ENCODE measurements at regions not wholly inside any gene's neighbourhood (a gene's known extent, or its start where the extent isn't known, plus 50 kb on each side); places are given as distances from the start of the nearest gene placed in this dataset.

DNA sequence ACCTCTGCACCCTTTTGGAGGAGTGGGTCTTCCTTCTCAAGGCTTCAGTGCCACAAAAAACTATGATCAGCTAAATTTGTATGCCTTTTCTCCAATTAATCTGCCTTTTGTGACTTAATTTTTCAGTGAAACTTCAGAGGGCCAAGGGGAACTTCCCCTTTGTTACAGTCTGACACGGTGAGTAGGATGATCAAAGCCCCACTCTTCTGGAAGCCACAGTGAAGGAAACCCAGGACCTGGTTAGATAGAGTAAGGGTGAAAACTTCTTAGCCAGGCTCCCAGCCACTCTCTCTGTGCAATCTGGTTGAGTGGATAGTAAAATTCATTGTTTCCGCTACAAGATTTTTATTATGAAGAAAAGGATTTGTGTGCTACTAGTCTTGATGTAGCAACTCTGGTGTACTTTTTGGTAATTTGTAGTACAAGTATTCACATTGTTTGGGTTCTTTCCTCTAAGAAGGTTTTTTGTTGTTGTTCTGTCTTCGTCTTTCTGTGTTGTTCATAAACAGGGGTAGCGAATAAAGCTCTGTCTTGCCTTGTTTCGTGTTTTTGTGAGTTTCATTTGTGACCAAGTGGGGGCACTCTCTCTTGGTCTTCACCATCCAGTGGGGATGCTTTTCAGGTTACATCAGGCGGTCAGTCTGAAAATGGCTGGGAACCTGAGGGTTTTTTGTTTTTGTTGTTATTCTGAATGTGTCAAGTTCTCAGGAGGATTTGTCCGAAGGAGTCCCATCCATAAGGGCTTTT, 268.5 kb upstream of the NPSR1 start:
- no peak for DNase-seq (ENCODE audit: low read depth in 2 of 2)
- TF ChIP-seq CTCF (IDR thresholded peaks at IDR 0.05; ENCODE audit: low read depth, low read length), result no peak
- no peak overlapping the region for H3K4me3 ChIP-seq (replicated peaks in 1 of 2; ENCODE audit: low read depth in 2 of 2, low read length in 2 of 2)

DNA sequence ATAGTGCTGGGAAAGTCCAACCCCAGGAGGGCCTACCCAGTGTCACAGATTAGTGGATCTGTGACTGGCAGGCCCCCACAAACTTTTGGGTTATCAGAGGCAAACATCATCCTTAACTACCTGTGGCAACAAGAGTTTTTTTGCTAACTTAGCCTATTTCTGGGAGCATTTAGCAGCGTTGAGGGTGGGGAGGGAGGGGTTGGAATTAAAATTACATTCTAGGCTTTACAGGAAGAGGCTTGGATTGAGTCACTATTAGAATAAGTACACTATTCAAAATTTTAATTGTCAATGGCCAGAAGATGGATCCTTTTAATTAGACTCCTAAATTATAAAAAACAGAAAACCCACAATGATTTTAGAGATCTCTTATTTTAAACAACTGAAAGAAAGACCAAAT, 267.9 kb upstream of the NPSR1 start:
- H3K4me3 ChIP-seq (replicated peaks in 1 of 2; ENCODE audit: low read depth in 2 of 2, low read length in 2 of 2), result no peak overlapping the region
- DNase-seq (ENCODE audit: low read depth in 2 of 2), result no peak
- TF ChIP-seq CTCF (IDR thresholded peaks at IDR 0.05; ENCODE audit: low read depth, low read length), result no peak

GRCh38 chr7:34392972-34393371, 265.0 kb upstream of the NPSR1 start:
- H3K4me3 ChIP-seq (replicated peaks in 1 of 2; ENCODE audit: low read depth in 2 of 2, low read length in 2 of 2), result no peak overlapping the region
- DNase-seq (ENCODE audit: low read depth in 2 of 2), result no peak
- TF ChIP-seq CTCF (IDR thresholded peaks at IDR 0.05; ENCODE audit: low read depth, low read length), result no peak

- H3K4me3 ChIP-seq (replicated peaks in 1 of 2; ENCODE audit: low read depth in 2 of 2, low read length in 2 of 2), result no peak overlapping the region
- no peak for DNase-seq (ENCODE audit: low read depth in 2 of 2)
- TF ChIP-seq CTCF (IDR thresholded peaks at IDR 0.05; ENCODE audit: low read depth, low read length), result no peak
These were observed 261.5 kb upstream of the NPSR1 start for GRCh38 chr7:34396437-34397064.

- no peak for TF ChIP-seq CTCF (IDR thresholded peaks at IDR 0.05; ENCODE audit: low read depth, low read length)
- no peak overlapping the region for H3K4me3 ChIP-seq (replicated peaks in 1 of 2; ENCODE audit: low read depth in 2 of 2, low read length in 2 of 2)
- DNase-seq (ENCODE audit: low read depth in 2 of 2), result no peak
These were observed 256.2 kb upstream of the NPSR1 start for GRCh38 chr7:34401776-34402175.

DNA sequence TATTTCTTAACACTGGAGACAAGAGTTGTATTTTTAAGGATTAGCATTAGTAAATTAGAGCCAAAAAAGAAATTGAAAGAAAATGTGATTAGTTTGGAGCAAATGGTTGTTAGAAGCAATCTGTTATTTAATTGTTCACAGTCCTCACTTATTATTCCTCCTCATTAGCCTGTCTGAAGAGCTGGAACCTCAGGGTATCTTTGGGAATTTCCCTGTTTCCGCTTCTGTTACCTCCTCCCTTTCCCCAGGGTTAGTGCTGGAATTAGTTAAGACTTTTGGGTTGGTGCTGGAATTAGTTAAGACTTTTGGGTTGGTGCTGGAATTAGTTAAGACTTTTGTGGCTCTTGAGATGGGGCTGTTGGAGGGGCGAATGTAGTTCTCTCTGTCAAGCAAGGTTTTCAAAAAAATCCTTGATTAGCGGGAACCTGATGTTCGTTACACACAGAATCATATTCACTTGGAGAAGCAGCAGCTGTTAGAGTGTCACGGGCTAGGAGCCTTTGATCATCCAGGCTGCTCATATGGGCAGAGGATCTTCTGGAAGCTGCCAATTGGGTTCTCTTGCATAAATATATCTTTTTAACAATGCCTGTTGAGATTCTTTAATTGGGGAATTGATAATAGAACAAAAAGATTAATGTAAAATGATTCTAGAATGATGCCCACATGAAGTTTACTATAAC, 251.0 kb upstream of the NPSR1 start:
- DNase-seq (ENCODE audit: low read depth in 2 of 2), result no peak
- no peak overlapping the region for H3K4me3 ChIP-seq (replicated peaks in 1 of 2; ENCODE audit: low read depth in 2 of 2, low read length in 2 of 2)
- TF ChIP-seq CTCF (IDR thresholded peaks at IDR 0.05; ENCODE audit: low read depth, low read length), result no peak

All from cardiac fibroblast (primary cell).